H9 (cell line): ENCODE measurements at regions not wholly inside any gene's neighbourhood (a gene's known extent, or its start where the extent isn't known, plus 50 kb on each side); places are given as distances from the start of the nearest gene placed in this dataset.

Experiments
- DNase-seq: peaks from one replicate; pipeline ENCODE4 v3.0.0-alpha.2; 2017
- H2AFZ ChIP-seq: one replicate; pipeline ENCODE4 v1.6.1; 2013; ENCODE audit warnings: mild to moderate bottlenecking, low read length, control low read depth, moderate library complexity
- H2AK5ac ChIP-seq: 2 replicates; pipeline ENCODE4 v1.6.1; 2013; ENCODE audit warnings: low read length, control low read depth, mixed read lengths; ENCODE audit not compliant: insufficient read length
- H2BK120ac ChIP-seq: one replicate; pipeline ENCODE4 v1.6.1; 2013; ENCODE audit warnings: low read depth, mild to moderate bottlenecking, low read length, control low read depth, inconsistent platforms; ENCODE audit not compliant: poor library complexity, severe bottlenecking
- H2BK12ac ChIP-seq: 2 replicates; pipeline ENCODE4 v1.6.1; 2013; ENCODE audit warnings: low read length, control low read depth, mixed read lengths, low read depth; ENCODE audit not compliant: insufficient read length
- H2BK15ac ChIP-seq: 2 replicates; pipeline ENCODE4 v1.6.1; 2013; ENCODE audit warnings: low read depth, low read length, control low read depth
- H2BK20ac ChIP-seq: one replicate; pipeline ENCODE4 v1.6.1; 2013; ENCODE audit warnings: low read depth, mild to moderate bottlenecking, low read length, control low read depth, inconsistent platforms; ENCODE audit not compliant: poor library complexity, severe bottlenecking
- H2BK5ac ChIP-seq: 2 replicates; pipeline ENCODE4 v1.6.1; 2013; ENCODE audit warnings: low read length, control low read depth, mixed read lengths; ENCODE audit not compliant: insufficient read length
- H3K14ac ChIP-seq: 2 replicates; pipeline ENCODE4 v1.6.1; 2013; ENCODE audit warnings: low read length, control low read depth; ENCODE audit not compliant: insufficient read depth
- H3K18ac ChIP-seq: 2 replicates; pipeline ENCODE4 v1.6.1; 2013; ENCODE audit warnings: low read depth, mild to moderate bottlenecking, mixed read lengths, low read length, control low read depth; ENCODE audit not compliant: insufficient read length
- H3K23ac ChIP-seq: 2 replicates; pipeline ENCODE4 v1.6.1; 2013; ENCODE audit warnings: low read length, control low read depth, mixed read lengths, low read depth; ENCODE audit not compliant: insufficient read length
- H3K23me2 ChIP-seq: 2 replicates; pipeline ENCODE4 v1.6.1; 2013; ENCODE audit warnings: low read depth, mild to moderate bottlenecking, mixed read lengths, low read length, control low read depth; ENCODE audit not compliant: insufficient read length, poor library complexity, severe bottlenecking
- H3K27ac ChIP-seq: 2 replicates; pipeline ENCODE4 v1.5.1; 2013; ENCODE audit warnings: low read length, control low read depth, mixed read lengths, low read depth; ENCODE audit not compliant: insufficient read length
- H3K27me3 ChIP-seq: 2 replicates; pipeline ENCODE4 v1.6.1; 2013; ENCODE audit warnings: low read length, control low read depth, inconsistent platforms; ENCODE audit not compliant: insufficient read depth
- H3K4ac ChIP-seq: 2 replicates; pipeline ENCODE4 v1.6.1; 2013; ENCODE audit warnings: low read depth, mild to moderate bottlenecking, control low read depth, inconsistent platforms, low read length, moderate library complexity
- H3K4me1 ChIP-seq: 2 replicates; pipeline ENCODE4 v1.6.1; 2013; ENCODE audit warnings: low read length, control low read depth, inconsistent platforms; ENCODE audit not compliant: insufficient read depth
- H3K4me2 ChIP-seq: 2 replicates; pipeline ENCODE4 v1.6.1; 2013; ENCODE audit warnings: low read length, control low read depth, mixed read lengths; ENCODE audit not compliant: insufficient read length, insufficient read depth
- H3K56ac ChIP-seq: 2 replicates; pipeline ENCODE4 v1.6.1; 2013; ENCODE audit warnings: low read depth, mild to moderate bottlenecking, mixed read lengths, low read length, control low read depth; ENCODE audit not compliant: insufficient read length
- H3K79me1 ChIP-seq: 2 replicates; pipeline ENCODE4 v1.6.1; 2013; ENCODE audit warnings: low read depth, mild to moderate bottlenecking, moderate library complexity, low read length, control low read depth, inconsistent platforms; ENCODE audit not compliant: insufficient read depth, poor library complexity, severe bottlenecking
- H3K79me2 ChIP-seq: 2 replicates; pipeline ENCODE4 v1.6.1; 2013; ENCODE audit warnings: low read length, control low read depth, inconsistent platforms; ENCODE audit not compliant: insufficient read depth
- H3K9ac ChIP-seq: 2 replicates; pipeline ENCODE4 v1.6.1; 2013; ENCODE audit warnings: low read length, control low read depth, mixed read lengths; ENCODE audit not compliant: insufficient read length; ENCODE audit errors: extremely low read depth
- H3K9me3 ChIP-seq: one replicate; pipeline ENCODE4 v1.6.1; 2013; ENCODE audit warnings: low read depth, low read length, inconsistent platforms; ENCODE audit not compliant: control insufficient read depth
- H3T11ph ChIP-seq: one replicate; pipeline ENCODE4 v1.6.1; 2013; ENCODE audit warnings: mild to moderate bottlenecking, low read length, control low read depth, inconsistent platforms
- H4K20me1 ChIP-seq: one replicate; pipeline ENCODE4 v1.6.1; 2013; ENCODE audit not compliant: control insufficient read depth, insufficient read length, insufficient read depth
- H4K5ac ChIP-seq: 2 replicates; pipeline ENCODE4 v1.6.1; 2013; ENCODE audit warnings: low read depth, mild to moderate bottlenecking, mixed read lengths, low read length, control low read depth; ENCODE audit not compliant: insufficient read length
- H4K8ac ChIP-seq: replicated peaks from 2 replicates; pipeline ENCODE4 v1.6.1; 2013; ENCODE audit warnings: low read length, control low read depth, mixed read lengths, low read depth; ENCODE audit not compliant: insufficient read length
- H4K91ac ChIP-seq: 2 replicates; pipeline ENCODE4 v1.6.1; 2013; ENCODE audit warnings: low read depth, mild to moderate bottlenecking, moderate library complexity, mixed read lengths, low read length, control low read depth; ENCODE audit not compliant: insufficient read length
- H3K27ac Mint-ChIP-seq, 3 experiments: 2 replicates in 2 of 3; 3 replicates in 1 of 3; pipeline ENCODE4 v1.8.0; 2020 to 2021; ENCODE audit warnings: mixed read lengths in 3 of 3, mild to moderate bottlenecking in 1 of 3, moderate library complexity in 1 of 3
- H3K27me3 Mint-ChIP-seq: 2 replicates; pipeline ENCODE4 v1.8.0; 2021; ENCODE audit warnings: low read depth, mild to moderate bottlenecking, moderate library complexity, mixed read lengths
- H3K36me3 Mint-ChIP-seq, 3 experiments: 2 replicates in 2 of 3; 3 replicates in 1 of 3; pipeline ENCODE4 v1.8.0; 2020 to 2021; ENCODE audit warnings: low read depth in 3 of 3, mixed read lengths in 3 of 3; ENCODE audit not compliant: insufficient read depth in 1 of 3
- H3K4me1 Mint-ChIP-seq, 2 experiments: 2 replicates each; pipeline ENCODE4 v1.8.0; 2020; ENCODE audit warnings: mixed read lengths in 2 of 2
- H3K4me3 Mint-ChIP-seq, 2 experiments: 2 replicates in 1 of 2; 3 replicates in 1 of 2; pipeline ENCODE4 v1.8.0; 2020 to 2021; ENCODE audit warnings: mild to moderate bottlenecking in 2 of 2, mixed read lengths in 2 of 2, moderate library complexity in 1 of 2
- H3K9me3 Mint-ChIP-seq, 2 experiments: 2 replicates in 1 of 2; 3 replicates in 1 of 2; pipeline ENCODE4 v1.8.0; 2020; ENCODE audit warnings: mild to moderate bottlenecking in 2 of 2, mixed read lengths in 2 of 2, moderate library complexity in 1 of 2
- WGBS: extraction: QIAGEN DNeasy Blood & Tissue Kit; methylation state at CpG from one replicate; pipeline ENCODE4 v1.1.7; 2013; ENCODE audit warnings: missing lambda C conversion rate, low lambda C conversion rate, mixed read lengths; ENCODE audit not compliant: insufficient read length; ENCODE audit errors: extremely low coverage; 5-methylcytosine and 5-hydroxymethylcytosine counted together
- TF ChIP-seq, protein P1 (sequence below): fragments of 200-600 bp; sonication (generic); conservative IDR thresholded peaks from 3 replicates; pipeline ENCODE4 v1.8.0; 2021; ENCODE audit warnings: antibody characterized with exemption, mild to moderate bottlenecking

DNA sequence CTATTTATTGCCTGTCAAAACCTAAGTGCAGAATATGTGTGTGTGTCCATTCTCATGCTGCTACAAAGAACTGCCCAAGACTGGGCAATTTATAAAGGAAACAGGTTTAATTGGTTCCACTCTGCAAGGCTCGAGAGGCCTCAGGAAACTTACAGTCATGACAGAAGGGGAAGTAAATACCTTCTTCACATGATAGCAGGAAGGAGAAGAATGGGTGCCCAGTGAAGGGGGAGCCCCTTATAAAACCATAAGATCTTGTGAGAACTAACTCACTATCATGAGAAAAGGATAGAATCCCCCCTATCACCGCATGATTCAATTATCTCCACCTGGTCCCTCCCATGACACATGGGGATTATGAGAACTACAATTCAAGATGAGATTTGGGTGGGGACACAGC, 300.7 kb upstream of the SNX7 start:
- no peak overlapping the region for H4K5ac ChIP-seq
- H2BK20ac ChIP-seq = no peak overlapping the region
- no peak for DNase-seq
- H3K4me1 ChIP-seq = no peaks in the 10 kb centered on the region
- Mint-ChIP-seq H3K27me3 (peaks cover 2% of the 10 kb centered on the region; the same call in 1 of the 2 replicates), H3K9me3 (no peaks in the 10 kb centered on the region), H3K4me1 (no peaks in the 10 kb centered on the region), H3K36me3 (no peaks in the 10 kb centered on the region; a peak in 1 of 7 replicates), H3K4me3 (no peak overlapping the region), H3K27ac (no peak overlapping the region; a peak in 1 of 7 replicates)
- WGBS = no CpG with 5 or more reads among the region's 2 CpGs
- H3K4me2 ChIP-seq = no peak overlapping the region
- H3K56ac ChIP-seq = no peak overlapping the region
- H3K4ac ChIP-seq = no peak overlapping the region
- H3T11ph ChIP-seq = no peak overlapping the region
- no peak overlapping the region for H3K18ac ChIP-seq
- H4K91ac ChIP-seq = no peak overlapping the region
- no peak overlapping the region for H2BK15ac ChIP-seq
- no peak overlapping the region for H3K23ac ChIP-seq
- H4K8ac ChIP-seq = no peak overlapping the region
- no peaks in the 10 kb centered on the region; the same call in 1 of the 2 replicates for H3K27me3 ChIP-seq
- H3K9ac ChIP-seq = no peak overlapping the region
- H3K9me3 ChIP-seq = no peaks in the 10 kb centered on the region
- no peaks in the 10 kb centered on the region for H3K79me2 ChIP-seq
- H2AK5ac ChIP-seq = no peak overlapping the region
- H3K23me2 ChIP-seq = no peaks in the 10 kb centered on the region
- H2BK5ac ChIP-seq = no peak overlapping the region
- no peak overlapping the region for H2BK120ac ChIP-seq
- H2BK12ac ChIP-seq = no peak overlapping the region
- TF ChIP-seq, protein P1, sequence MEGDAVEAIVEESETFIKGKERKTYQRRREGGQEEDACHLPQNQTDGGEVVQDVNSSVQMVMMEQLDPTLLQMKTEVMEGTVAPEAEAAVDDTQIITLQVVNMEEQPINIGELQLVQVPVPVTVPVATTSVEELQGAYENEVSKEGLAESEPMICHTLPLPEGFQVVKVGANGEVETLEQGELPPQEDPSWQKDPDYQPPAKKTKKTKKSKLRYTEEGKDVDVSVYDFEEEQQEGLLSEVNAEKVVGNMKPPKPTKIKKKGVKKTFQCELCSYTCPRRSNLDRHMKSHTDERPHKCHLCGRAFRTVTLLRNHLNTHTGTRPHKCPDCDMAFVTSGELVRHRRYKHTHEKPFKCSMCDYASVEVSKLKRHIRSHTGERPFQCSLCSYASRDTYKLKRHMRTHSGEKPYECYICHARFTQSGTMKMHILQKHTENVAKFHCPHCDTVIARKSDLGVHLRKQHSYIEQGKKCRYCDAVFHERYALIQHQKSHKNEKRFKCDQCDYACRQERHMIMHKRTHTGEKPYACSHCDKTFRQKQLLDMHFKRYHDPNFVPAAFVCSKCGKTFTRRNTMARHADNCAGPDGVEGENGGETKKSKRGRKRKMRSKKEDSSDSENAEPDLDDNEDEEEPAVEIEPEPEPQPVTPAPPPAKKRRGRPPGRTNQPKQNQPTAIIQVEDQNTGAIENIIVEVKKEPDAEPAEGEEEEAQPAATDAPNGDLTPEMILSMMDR = no peak
- no peaks in the 10 kb centered on the region for H4K20me1 ChIP-seq
- H3K79me1 ChIP-seq = no peaks in the 10 kb centered on the region
- H3K27ac ChIP-seq = no peak overlapping the region
- H2AFZ ChIP-seq = no peak overlapping the region
- no peak overlapping the region for H3K14ac ChIP-seq
